ENCODE measurements at regions not wholly inside any gene's neighbourhood (a gene's known extent, or its start where the extent isn't known, plus 50 kb on each side); places are given as distances from the start of the nearest gene placed in this dataset.

- Histone ChIP-seq H4K91ac (replicated peaks; ENCODE audit: insufficient read length, low read length) (no peak overlapping the region), H2BK20ac (ENCODE audit: low read length) (no peak overlapping the region), H3K4ac (replicated peaks; ENCODE audit: insufficient read length, low read depth, low read length) (no peak overlapping the region), H3K9me3 (ENCODE audit: insufficient read depth in 2 of 2, low read depth in 1 of 2, low read length in 1 of 2) (no peaks in the 10 kb centered on the region), H2BK5ac (ENCODE audit: low read depth, low read length) (no peak overlapping the region), H3K4me3 (ENCODE audit: extremely low read depth in 1 of 4, insufficient read depth in 2 of 4, low read depth in 3 of 4, low read length in 4 of 4) (no peak overlapping the region), H3K79me1 (ENCODE audit: low read depth, low read length) (no peaks in the 10 kb centered on the region), H3K79me2 (ENCODE audit: control insufficient read depth in 1 of 2, insufficient read depth in 2 of 2, low read length in 2 of 2) (no peaks in the 10 kb centered on the region), H3K4me2 (ENCODE audit: insufficient read depth in 1 of 2, low read depth in 2 of 2, low read length in 2 of 2) (no peak overlapping the region), H2AK5ac (ENCODE audit: low read depth, low read length) (no peak overlapping the region), H3K27me3 (replicated peaks in 1 of 4; ENCODE audit: control insufficient read depth in 3 of 4, extremely low read depth in 1 of 4, insufficient read depth in 3 of 4, low read length in 3 of 4) (no peaks in the 10 kb centered on the region), H2AFZ (ENCODE audit: low read length) (no peak overlapping the region), H3K56ac (replicated peaks; ENCODE audit: insufficient read length, low read depth, low read length) (no peak overlapping the region), H2BK12ac (ENCODE audit: low read depth, low read length) (no peak overlapping the region), H3K14ac (ENCODE audit: insufficient read length) (no peak overlapping the region), H2BK15ac (ENCODE audit: low read length) (no peak overlapping the region), H2BK120ac (replicated peaks; ENCODE audit: low read depth, low read length) (no peak overlapping the region), H3K27ac (ENCODE audit: low read depth, low read length) (no peak overlapping the region), H3K4me1 (replicated peaks in 1 of 4; ENCODE audit: control insufficient read depth in 3 of 4, insufficient read depth in 4 of 4, low read length in 3 of 4) (peaks cover 0 to 5% (median 2%) of the 10 kb centered on the region in 4 experiments; a peak in 2 of 7 replicates), H4K20me1 (replicated peaks in 1 of 2; ENCODE audit: control insufficient read depth in 1 of 2, insufficient read depth in 2 of 2, low read length in 2 of 2) (no peaks in the 10 kb centered on the region), H4K8ac (ENCODE audit: extremely low read depth, insufficient read depth, low read length) (no peak overlapping the region), H3K36me3 (ENCODE audit: control insufficient read depth in 2 of 4, insufficient read depth in 4 of 4, low read length in 3 of 4) (no peaks in the 10 kb centered on the region), H3K23ac (ENCODE audit: insufficient read length) (no peak overlapping the region), H3K9ac (replicated peaks in 1 of 4; ENCODE audit: extremely low read depth in 1 of 4, low read depth in 3 of 4, low read length in 3 of 4) (no peak overlapping the region), H4K5ac (ENCODE audit: insufficient read length, low read depth, low read length) (no peak overlapping the region), H3K18ac (ENCODE audit: extremely low read depth, low read length) (no peak overlapping the region), H3K23me2 (ENCODE audit: low read depth, low read length) (no peaks in the 10 kb centered on the region)
- CTCF ChIA-PET (ENCODE audit: partially characterized antibody) = no interaction called here
- 93% methylated on average over 3 of the region's 3 CpGs; no CpG with 5 or more reads in 1 of the 2 experiments for WGBS, 2 experiments (ENCODE audit: extremely low coverage in 1 of 2, insufficient coverage in 1 of 2, insufficient read length in 1 of 2, insufficient replicate concordance in 2 of 2, low coverage in 1 of 2, low lambda C conversion rate in 2 of 2, missing lambda C conversion rate in 1 of 2)
- POLR2A ChIA-PET (ENCODE audit: partially characterized antibody) = no interaction called here
- FAIRE-seq (no peak), DNase-seq (ENCODE audit: low read depth in 1 of 2, low spot score in 2 of 2) (no peak)
- TF ChIP-seq TAF7 (optimal IDR thresholded peaks at IDR 0.05; ENCODE audit: borderline replicate concordance, low read depth, low read length) (no peak), JUN (IDR thresholded peaks at IDR 0.05; ENCODE audit: low read depth, low read length) (no peak), MAFK (IDR thresholded peaks at IDR 0.05; ENCODE audit: low read depth, low read length) (no peak), KDM4A (IDR thresholded peaks at IDR 0.05; ENCODE audit: low read depth, low read length, severe bottlenecking) (no peak), E2F6 (IDR thresholded peaks at IDR 0.05) (no peak), SIN3A (conservative IDR thresholded peaks at IDR 0.05 in 1 of 2, IDR thresholded peaks at IDR 0.05 in 1 of 2; ENCODE audit: low read depth in 1 of 2, low read length in 2 of 2) (no peak), RBBP5 (IDR thresholded peaks at IDR 0.05; ENCODE audit: borderline replicate concordance, low read depth, low read length) (no peak), ASH2L (IDR thresholded peaks at IDR 0.05; ENCODE audit: low read length) (no peak)
- TF ChIP-seq, protein P1, sequence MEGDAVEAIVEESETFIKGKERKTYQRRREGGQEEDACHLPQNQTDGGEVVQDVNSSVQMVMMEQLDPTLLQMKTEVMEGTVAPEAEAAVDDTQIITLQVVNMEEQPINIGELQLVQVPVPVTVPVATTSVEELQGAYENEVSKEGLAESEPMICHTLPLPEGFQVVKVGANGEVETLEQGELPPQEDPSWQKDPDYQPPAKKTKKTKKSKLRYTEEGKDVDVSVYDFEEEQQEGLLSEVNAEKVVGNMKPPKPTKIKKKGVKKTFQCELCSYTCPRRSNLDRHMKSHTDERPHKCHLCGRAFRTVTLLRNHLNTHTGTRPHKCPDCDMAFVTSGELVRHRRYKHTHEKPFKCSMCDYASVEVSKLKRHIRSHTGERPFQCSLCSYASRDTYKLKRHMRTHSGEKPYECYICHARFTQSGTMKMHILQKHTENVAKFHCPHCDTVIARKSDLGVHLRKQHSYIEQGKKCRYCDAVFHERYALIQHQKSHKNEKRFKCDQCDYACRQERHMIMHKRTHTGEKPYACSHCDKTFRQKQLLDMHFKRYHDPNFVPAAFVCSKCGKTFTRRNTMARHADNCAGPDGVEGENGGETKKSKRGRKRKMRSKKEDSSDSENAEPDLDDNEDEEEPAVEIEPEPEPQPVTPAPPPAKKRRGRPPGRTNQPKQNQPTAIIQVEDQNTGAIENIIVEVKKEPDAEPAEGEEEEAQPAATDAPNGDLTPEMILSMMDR (IDR thresholded peaks at IDR 0.05; ENCODE audit: control extremely low read depth in 1 of 3, insufficient read depth in 1 of 3, low read depth in 1 of 3, low read length in 3 of 3) = no peak
- TF ChIP-seq, protein P2, sequence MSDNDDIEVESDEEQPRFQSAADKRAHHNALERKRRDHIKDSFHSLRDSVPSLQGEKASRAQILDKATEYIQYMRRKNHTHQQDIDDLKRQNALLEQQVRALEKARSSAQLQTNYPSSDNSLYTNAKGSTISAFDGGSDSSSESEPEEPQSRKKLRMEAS (IDR thresholded peaks at IDR 0.05) = no peak
Measured at GRCh38 chr15:94834000-94834399, 602.6 kb downstream of the MCTP2 start.

Data from H1 (cell line).